ENCODE measurements at regions not wholly inside any gene's neighbourhood (a gene's known extent, or its start where the extent isn't known, plus 50 kb on each side); places are given as distances from the start of the nearest gene placed in this dataset.

DNA sequence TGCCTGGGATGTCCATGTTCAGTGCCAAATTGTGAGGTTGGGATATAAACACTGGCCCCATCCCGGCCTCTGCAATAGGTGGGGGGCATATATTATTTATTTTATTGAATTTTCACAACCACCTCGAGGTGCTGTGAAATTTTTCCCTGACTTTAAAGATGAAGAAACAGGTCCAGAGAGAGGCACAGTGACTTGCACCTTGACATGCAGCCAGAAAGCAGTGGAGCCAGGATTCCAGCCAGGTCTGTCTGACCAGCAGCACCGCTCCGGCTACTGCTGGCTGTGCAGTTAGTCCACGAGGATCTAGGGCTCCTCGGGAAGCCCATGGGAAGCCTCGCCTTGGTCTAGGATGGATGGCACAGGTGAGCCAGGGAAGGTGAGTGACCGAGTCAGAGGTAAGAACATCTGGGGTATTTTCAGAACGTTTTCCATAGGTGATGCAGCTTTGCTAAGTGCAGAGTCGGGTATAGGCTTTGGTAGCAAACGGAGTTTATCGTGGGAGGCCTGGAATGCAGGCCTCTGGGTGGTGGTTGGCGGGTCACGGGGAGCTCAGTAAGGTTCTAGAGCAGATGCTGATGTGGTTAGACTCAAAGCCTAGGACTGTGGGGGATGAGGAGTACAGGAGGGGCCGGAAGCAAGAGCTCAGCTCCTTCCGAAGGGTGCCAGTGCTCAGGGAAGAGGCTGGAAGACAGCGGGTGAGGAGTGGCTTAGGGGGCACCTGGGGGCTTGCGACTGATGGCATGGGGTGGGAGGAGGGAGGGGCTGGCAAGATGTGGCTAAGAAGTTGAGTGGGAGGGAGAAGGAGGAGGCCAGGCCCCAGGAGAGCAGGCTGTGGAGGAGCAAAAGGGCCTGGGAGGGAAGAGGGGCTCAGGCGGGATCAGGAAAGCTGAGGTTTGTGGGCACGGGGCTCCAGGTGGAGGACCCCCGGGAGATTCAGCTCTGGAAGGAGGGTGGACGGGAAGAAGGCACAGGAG is 107.7 kb upstream of the LRPAP1 start:
- TF ChIP-seq, protein P1, sequence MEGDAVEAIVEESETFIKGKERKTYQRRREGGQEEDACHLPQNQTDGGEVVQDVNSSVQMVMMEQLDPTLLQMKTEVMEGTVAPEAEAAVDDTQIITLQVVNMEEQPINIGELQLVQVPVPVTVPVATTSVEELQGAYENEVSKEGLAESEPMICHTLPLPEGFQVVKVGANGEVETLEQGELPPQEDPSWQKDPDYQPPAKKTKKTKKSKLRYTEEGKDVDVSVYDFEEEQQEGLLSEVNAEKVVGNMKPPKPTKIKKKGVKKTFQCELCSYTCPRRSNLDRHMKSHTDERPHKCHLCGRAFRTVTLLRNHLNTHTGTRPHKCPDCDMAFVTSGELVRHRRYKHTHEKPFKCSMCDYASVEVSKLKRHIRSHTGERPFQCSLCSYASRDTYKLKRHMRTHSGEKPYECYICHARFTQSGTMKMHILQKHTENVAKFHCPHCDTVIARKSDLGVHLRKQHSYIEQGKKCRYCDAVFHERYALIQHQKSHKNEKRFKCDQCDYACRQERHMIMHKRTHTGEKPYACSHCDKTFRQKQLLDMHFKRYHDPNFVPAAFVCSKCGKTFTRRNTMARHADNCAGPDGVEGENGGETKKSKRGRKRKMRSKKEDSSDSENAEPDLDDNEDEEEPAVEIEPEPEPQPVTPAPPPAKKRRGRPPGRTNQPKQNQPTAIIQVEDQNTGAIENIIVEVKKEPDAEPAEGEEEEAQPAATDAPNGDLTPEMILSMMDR (IDR thresholded peaks at IDR 0.05), result no peak
- TF ChIP-seq POLR2A (IDR thresholded peaks at IDR 0.05), result no peak

Data from lower leg skin (tissue), 3 donors.